HG03280 (cell line): ENCODE measurements at regions not wholly inside any gene's neighbourhood (a gene's known extent, or its start where the extent isn't known, plus 50 kb on each side); places are given as distances from the start of the nearest gene placed in this dataset.

Experiments used
- ATAC-seq: cut with Tn5 transposase; IDR thresholded peaks from one replicate; pipeline ENCODE4 v1.9.1; 2021; ENCODE audit warnings: mild to moderate bottlenecking, moderate library complexity; ENCODE audit not compliant: unreplicated experiment

DNA sequence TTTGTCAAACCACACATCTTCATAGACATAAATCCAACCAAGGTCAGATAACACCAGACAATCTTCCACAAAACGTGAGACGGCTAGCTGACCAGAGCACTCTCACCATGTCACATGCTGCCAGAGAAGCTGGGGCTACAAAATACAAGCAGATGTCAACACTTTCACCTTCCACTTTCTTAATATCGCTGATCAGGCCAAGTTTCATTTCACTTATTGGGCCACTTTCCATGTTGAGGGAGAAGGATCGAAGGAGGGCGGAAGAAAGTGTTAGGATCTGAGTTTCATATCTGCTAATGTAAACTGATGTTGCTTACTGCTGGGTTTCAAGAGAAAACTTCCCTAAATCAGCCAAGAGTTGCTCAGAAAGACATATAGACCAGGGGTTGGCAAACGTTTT is 177.0 kb upstream of the PRDM1 start:
- ATAC-seq = no peak

GRCh38 chr6:105907991-105908390 is 178.1 kb upstream of the PRDM1 start:
- ATAC-seq = no peak

GRCh38 chr6:105907301-105907700 is 178.8 kb upstream of the PRDM1 start:
- ATAC-seq = no peak

DNA sequence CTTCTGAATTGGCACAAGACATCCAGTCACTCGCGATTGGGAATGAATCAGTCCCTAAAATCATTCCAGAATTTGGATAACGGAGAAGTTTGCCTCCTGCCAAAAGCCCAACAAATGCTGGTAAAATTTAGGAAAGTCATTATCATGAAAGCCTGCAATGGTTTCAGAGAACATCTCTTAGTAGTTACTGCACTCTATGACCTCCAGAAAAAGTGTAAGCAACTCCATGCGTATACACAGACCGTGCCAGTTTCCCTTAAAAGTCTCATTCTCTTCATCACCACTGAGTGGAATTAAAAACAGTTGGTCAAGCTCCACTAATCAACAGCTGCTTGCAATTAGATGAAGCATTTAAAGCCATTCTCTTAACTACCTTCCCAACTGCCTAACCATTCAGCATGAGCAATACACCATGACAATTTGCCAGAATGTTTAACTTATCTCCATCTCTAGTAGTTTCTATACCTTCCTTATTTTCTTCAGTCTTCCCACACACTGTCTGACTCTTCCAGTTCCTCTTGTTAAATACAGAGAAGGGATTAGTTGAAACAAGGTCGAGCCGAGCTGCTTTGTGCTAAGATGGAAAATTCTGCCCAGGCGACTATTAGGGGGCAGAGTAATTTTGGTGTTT is 183.6 kb upstream of the PRDM1 start:
- ATAC-seq = no peak

DNA sequence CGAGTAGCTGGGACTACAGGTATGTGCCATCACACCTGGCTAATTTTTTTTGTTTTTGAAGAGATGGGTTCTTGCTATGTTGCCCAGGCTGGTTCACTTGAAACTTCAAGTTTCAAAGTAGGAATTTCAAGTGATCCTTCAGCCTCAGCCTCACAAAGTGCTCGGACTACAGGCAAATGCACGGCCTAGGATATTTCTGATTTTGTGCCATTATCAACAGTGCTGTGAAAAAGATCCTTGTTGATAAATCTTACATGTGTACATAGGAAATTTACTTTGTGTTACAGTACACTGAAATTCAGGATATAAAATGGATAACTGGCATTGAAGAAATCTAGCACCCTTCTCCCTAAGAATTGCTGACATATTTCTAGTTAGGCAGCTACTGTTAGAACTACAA is 184.6 kb upstream of the PRDM1 start:
- ATAC-seq = no peak

GRCh38 chr6:105900125-105900937 is 185.8 kb upstream of the PRDM1 start:
- no peak for ATAC-seq

GRCh38 chr6:105898286-105898685 is 187.8 kb upstream of the PRDM1 start:
- peak; percentile 65 for ATAC-seq

DNA sequence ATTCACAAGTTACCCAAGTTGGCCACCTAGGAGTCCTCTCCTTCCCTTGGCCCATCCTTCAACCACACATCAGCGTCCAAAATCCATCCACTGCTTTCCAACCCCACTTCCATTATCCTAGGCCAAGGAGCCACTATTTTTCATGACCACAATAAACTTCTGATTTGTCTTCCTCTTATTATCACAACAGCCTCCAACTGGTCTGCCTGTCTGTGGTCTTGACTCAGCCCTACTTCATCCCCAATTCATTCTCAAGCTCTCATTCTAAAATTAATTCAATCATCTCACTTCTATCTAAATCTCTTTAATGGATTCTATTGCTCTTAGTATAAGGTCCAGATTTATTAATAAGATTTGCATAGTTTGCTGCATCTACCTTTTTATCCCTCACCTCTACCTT is 189.0 kb upstream of the PRDM1 start:
- no peak for ATAC-seq

DNA sequence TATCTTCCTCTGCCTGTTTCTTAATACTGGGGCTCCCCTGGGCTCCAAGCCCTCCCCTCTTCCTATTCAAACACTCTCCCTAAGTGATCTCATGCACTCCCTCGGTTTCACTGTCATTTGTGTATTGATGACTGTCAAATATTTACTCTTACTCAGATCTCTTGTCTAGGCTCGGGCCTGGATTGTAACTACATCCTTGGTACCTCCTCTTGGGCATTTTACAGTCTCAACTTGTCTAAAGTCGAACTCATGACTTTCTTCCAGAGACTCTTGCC is 189.4 kb upstream of the PRDM1 start:
- no peak for ATAC-seq

DNA sequence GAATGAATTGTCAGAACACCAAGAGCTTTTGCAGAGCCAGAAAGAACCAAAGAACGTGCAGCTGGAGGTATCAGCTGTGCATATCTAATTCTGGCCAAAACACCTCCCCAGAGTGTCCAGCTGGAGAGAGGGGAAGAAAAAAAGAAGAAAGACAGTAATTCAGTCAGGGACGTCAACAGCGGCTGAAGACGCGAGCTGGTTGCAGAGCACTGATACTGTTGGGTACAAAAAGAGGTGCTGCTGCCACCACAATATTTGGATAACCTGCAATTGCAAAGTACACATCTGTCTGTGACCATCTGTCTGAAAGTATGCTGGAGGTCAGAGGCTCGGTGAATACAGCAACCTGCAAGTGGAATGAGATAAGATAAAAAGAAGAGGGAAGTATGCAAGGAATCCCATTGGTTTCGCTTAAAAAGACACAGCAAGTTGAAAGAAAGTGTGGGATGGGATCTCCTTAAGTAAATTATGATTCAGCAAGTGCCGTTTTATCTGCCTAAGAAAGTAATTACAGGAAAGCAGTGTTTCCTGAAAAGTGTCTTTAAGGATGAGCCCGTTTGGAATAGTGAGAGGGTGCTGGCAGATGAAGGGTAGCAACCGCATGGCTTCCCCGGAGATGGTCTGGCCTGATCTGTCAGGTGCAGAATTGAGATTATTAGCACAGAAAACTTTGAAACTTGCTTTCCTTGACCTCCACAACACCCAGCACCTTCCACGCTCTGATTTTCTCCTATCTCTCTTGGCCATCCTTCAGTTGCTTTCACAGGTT is 189.9 kb upstream of the PRDM1 start:
- no peak for ATAC-seq

- no peak for ATAC-seq
Measured at GRCh38 chr6:105894556-105894955, 191.6 kb upstream of the PRDM1 start.

DNA sequence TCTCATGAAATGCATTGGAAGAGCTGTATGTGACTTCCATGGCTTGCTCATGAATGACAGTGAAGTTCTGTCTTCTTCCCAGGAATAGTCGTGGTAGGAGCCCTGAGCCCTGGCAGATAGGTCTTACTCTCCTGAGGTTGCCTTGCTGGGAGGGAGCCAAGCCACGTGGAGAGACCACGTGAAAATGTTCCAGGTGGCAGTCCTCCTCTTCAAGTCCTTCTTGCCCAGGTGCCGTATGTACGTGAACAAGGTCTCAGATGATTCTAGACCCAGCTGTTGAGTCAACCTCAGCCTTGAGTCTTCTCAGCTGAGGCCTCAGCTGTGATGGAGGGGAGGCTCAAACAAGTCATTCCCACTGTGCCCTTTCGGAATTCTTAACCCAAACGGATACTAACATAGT is 192.4 kb upstream of the PRDM1 start:
- no peak for ATAC-seq

GRCh38 chr6:105892577-105893262 is 193.4 kb upstream of the PRDM1 start:
- peak; percentile 86 for ATAC-seq

DNA sequence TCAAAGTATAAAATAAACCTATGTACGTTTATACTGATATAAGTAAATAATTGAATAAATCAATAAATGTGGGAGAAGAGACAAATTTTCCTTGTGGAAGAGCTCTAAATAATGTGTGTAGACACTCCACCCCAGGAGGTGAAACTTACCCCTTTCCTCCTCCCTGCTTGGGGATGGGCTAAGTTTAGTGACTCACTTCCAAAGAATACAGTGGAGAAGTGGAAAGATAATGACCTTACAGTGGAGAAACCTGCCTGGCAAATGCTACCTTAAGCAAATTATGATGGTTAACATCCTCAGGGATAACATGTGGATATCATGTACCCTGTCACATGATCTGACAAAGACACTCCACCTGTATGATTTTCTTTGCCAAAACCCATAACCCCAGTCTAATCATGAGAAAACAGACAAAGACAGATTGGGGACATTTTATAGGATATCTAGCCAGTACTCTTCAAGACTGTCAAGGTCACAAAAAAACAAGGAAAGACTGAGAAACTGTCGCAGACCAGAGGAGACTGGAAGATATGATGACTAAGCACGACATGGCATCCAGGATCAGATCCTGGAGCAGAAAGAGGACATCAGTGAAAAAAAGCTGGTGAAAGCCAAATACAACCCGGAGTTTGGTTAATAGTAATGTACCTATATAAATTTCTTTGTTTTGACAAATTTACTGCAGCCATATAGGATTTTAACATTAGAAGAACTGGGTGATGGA is 195.5 kb upstream of the PRDM1 start:
- no peak for ATAC-seq

DNA sequence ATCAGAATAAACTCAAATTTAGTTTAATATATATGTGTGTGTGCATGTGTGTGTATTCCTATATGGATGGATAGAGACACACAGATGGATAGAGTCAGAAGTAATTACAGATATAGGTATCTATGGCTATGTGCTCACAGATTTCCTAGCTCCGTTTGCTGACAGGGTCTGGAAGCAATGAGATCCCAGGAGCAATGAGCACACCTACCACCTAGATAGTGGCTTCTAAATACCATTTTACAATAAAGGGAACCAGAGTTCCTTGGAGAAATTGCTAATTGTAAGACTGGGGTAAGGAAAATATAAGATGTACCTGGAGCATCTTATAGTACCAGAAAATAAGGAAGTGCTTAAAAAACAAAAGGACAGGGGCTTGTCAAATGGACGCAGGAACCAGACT is 196.2 kb upstream of the PRDM1 start:
- ATAC-seq = no peak

GRCh38 chr6:105886814-105887544 is 199.2 kb upstream of the PRDM1 start:
- ATAC-seq = no peak

DNA sequence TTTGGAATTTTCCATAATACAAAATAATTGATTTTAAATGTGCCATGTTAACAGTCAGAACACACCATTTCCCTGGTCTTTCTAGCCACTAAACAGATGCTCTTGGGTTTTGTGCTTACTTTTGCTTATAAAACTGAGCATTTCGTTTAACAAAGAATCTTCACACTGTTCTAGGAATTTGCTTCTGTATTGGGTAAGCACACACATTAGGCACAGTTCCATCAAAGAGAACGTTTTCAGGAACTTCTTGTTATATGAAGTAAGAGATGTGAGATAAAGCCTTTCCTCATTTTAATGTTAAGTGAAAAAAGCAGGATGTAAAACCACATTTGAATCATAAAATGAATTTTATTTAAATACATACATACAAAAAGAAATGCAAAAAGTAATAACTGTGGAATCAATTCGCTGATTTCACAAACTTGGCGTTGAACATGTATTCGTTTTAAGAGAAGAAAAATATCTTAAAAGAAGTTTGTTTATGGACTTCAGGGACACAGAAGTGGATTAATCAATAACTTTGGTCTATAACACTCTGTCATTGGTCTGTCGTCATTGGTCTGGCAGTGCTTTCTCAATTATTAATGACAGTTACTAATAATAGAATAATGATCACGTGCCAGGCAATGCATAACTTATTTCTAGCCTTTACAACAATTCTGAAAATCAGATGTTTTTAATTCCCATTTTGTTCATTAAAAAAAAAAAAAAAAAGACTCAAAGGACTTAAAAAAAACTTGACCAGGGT is 199.9 kb upstream of the PRDM1 start:
- no peak for ATAC-seq

DNA sequence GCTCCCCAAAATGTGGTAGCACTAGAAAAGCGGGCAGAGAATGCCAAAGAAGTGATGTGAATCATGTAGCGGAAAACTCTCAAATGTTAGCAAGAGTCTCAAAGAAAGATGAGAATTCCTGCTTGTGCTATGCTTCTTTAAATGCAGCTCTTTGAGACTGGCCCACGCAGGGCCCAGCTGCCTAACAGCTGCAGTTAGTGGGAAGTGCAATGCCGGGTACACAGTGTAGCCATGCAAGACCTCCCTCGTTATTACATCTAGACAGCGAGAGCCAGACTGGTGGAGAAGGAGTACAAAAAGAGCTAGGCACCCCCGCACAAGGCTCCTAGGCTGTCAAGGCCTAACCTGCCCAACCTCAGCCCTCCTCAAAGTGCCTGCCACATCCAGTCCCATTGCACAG is 201.7 kb upstream of the PRDM1 start:
- no peak for ATAC-seq

DNA sequence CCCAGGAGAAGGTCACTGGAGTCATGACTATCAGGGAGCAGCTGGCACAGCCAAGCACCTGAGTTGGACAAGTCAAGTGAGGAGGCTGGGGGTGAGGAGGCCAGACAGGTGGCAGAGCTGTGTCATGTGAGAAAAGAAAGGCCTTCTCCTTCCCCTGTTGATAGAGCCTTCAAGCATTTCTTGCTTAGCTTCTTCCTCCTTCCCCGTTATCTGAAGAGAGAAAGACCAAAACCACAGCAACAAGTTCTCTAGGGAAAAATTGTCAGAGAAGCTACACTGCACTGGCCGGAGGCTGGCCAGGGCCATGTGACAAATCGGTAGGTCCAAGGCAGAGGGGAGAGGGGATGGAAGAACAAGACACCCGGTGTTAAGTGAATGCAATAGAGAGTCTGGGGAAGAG is 202.1 kb upstream of the PRDM1 start:
- ATAC-seq = no peak

- no peak for ATAC-seq
Measured at GRCh38 chr6:105882828-105883227, 203.3 kb upstream of the PRDM1 start.
